Mesendoderm (in vitro differentiated cells): ENCODE measurements at regions not wholly inside any gene's neighbourhood (a gene's known extent, or its start where the extent isn't known, plus 50 kb on each side); places are given as distances from the start of the nearest gene placed in this dataset.

ENCODE experiments used
- DNase-seq: peaks from one replicate; pipeline ENCODE4 v3.0.0; 2013
- H2AK5ac ChIP-seq: 2 replicates; pipeline ENCODE4 v1.6.1; 2013; ENCODE audit warnings: low read length, inconsistent platforms
- H2BK120ac ChIP-seq: 2 replicates; pipeline ENCODE4 v1.6.1; 2013; ENCODE audit warnings: low read depth, mild to moderate bottlenecking, low read length, moderate library complexity, mixed read lengths
- H2BK15ac ChIP-seq: replicated peaks from 2 replicates; pipeline ENCODE4 v1.6.1; 2013; ENCODE audit warnings: low read depth, mild to moderate bottlenecking, moderate library complexity
- H2BK5ac ChIP-seq: 2 replicates; pipeline ENCODE4 v1.6.1; 2013; ENCODE audit warnings: low read length, inconsistent platforms
- H3K18ac ChIP-seq: 2 replicates; pipeline ENCODE4 v1.6.1; 2013; ENCODE audit warnings: mild to moderate bottlenecking, low read length, mixed read lengths
- H3K23ac ChIP-seq: one replicate; pipeline ENCODE4 v1.6.1; 2013; ENCODE audit warnings: low read length
- H3K27ac ChIP-seq: 2 replicates; pipeline ENCODE4 v1.5.1; 2013; ENCODE audit warnings: low read depth, mild to moderate bottlenecking, inconsistent platforms, low read length, moderate library complexity
- H3K27me3 ChIP-seq: 2 replicates; pipeline ENCODE4 v1.6.1; 2013; ENCODE audit warnings: low read length, control low read depth, mild to moderate bottlenecking, inconsistent platforms; ENCODE audit not compliant: insufficient read depth, poor library complexity
- H3K36me3 ChIP-seq: 2 replicates; pipeline ENCODE4 v1.6.1; 2013; ENCODE audit warnings: low read length, inconsistent platforms; ENCODE audit not compliant: control insufficient read depth, insufficient read depth
- H3K4ac ChIP-seq: one replicate; pipeline ENCODE4 v1.6.1; 2013; ENCODE audit warnings: low read depth, mild to moderate bottlenecking, low read length, moderate library complexity
- H3K4me1 ChIP-seq: 2 replicates; pipeline ENCODE4 v1.6.1; 2013; ENCODE audit warnings: low read depth, low read length, inconsistent platforms; ENCODE audit not compliant: control insufficient read depth
- H3K4me2 ChIP-seq: 2 replicates; pipeline ENCODE4 v1.6.1; 2013; ENCODE audit warnings: low read length
- H3K4me3 ChIP-seq: 2 replicates; pipeline ENCODE4 v1.5.1; 2013; ENCODE audit warnings: mild to moderate bottlenecking, low read length
- H3K56ac ChIP-seq: one replicate; pipeline ENCODE4 v1.6.1; 2013; ENCODE audit warnings: low read length
- H3K79me1 ChIP-seq: 2 replicates; pipeline ENCODE4 v1.6.1; 2013; ENCODE audit warnings: low read length, inconsistent platforms
- H3K79me2 ChIP-seq: 2 replicates; pipeline ENCODE4 v1.6.1; 2013; ENCODE audit warnings: mild to moderate bottlenecking, low read length; ENCODE audit not compliant: control insufficient read depth, insufficient read depth
- H3K9ac ChIP-seq: 2 replicates; pipeline ENCODE4 v1.6.1; 2013; ENCODE audit warnings: low read length, inconsistent platforms
- H4K5ac ChIP-seq: one replicate; pipeline ENCODE4 v1.6.1; 2013; ENCODE audit warnings: low read length
- H4K8ac ChIP-seq: one replicate; pipeline ENCODE4 v1.6.1; 2013; ENCODE audit warnings: low read depth, mild to moderate bottlenecking, control low read depth, low read length, moderate library complexity
- WGBS: extraction: QIAGEN DNeasy Blood & Tissue Kit; methylation state at CpG from one replicate; pipeline ENCODE4 v1.1.7; 2013; ENCODE audit warnings: low lambda C conversion rate, missing lambda C conversion rate; ENCODE audit not compliant: insufficient coverage; ENCODE audit errors: extremely low coverage; 5-methylcytosine and 5-hydroxymethylcytosine counted together

GRCh38 chrX:20498851-20499635, 232.3 kb upstream of the RPS6KA3 start:
- no peak overlapping the region for H3K18ac ChIP-seq
- no peaks in the 10 kb centered on the region for H3K4me1 ChIP-seq
- no peak overlapping the region for H3K4me2 ChIP-seq
- H2AK5ac ChIP-seq, result no peak overlapping the region
- no peaks in the 10 kb centered on the region for H3K79me1 ChIP-seq
- no CpG with 5 or more reads among the region's 7 CpGs for WGBS
- H3K27ac ChIP-seq, result no peak overlapping the region
- DNase-seq, result no peak
- H3K79me2 ChIP-seq, result no peaks in the 10 kb centered on the region
- no peak overlapping the region for H3K9ac ChIP-seq
- H3K56ac ChIP-seq, result no peak overlapping the region
- H4K8ac ChIP-seq, result no peak overlapping the region
- no peak overlapping the region for H3K23ac ChIP-seq
- H4K5ac ChIP-seq, result no peak overlapping the region
- no peak overlapping the region for H2BK5ac ChIP-seq
- H3K27me3 ChIP-seq, result no peaks in the 10 kb centered on the region
- H3K36me3 ChIP-seq, result no peaks in the 10 kb centered on the region
- no peak overlapping the region for H3K4ac ChIP-seq
- H2BK120ac ChIP-seq, result no peak overlapping the region
- H3K4me3 ChIP-seq, result no peak overlapping the region
- H2BK15ac ChIP-seq, result no peak overlapping the region

GRCh38 chrX:20495575-20495974, 228.9 kb upstream of the RPS6KA3 start:
- Histone ChIP-seq H3K79me1 (no peaks in the 10 kb centered on the region), H4K8ac (no peak overlapping the region), H3K4me2 (no peak overlapping the region), H3K56ac (no peak overlapping the region), H3K79me2 (no peaks in the 10 kb centered on the region), H3K4me3 (no peak overlapping the region), H3K4me1 (no peaks in the 10 kb centered on the region), H3K36me3 (no peaks in the 10 kb centered on the region), H4K5ac (no peak overlapping the region), H2BK120ac (no peak overlapping the region), H2AK5ac (no peak overlapping the region), H2BK5ac (no peak overlapping the region), H3K23ac (no peak overlapping the region), H3K27ac (no peak overlapping the region), H3K27me3 (no peaks in the 10 kb centered on the region), H3K18ac (no peak overlapping the region), H3K4ac (no peak overlapping the region), H3K9ac (no peak overlapping the region), H2BK15ac (no peak overlapping the region)
- no CpG with 5 or more reads among the region's 2 CpGs for WGBS
- DNase-seq, result no peak

GRCh38 chrX:20488473-20488872, 221.8 kb upstream of the RPS6KA3 start:
- Histone ChIP-seq H3K36me3 (no peaks in the 10 kb centered on the region), H3K4ac (no peak overlapping the region), H3K4me1 (no peaks in the 10 kb centered on the region), H4K8ac (no peak overlapping the region), H3K4me3 (no peak overlapping the region), H2BK15ac (no peak overlapping the region), H3K27ac (no peak overlapping the region), H2BK120ac (no peak overlapping the region), H3K79me1 (no peaks in the 10 kb centered on the region), H3K56ac (no peak overlapping the region), H3K9ac (no peak overlapping the region), H3K4me2 (no peak overlapping the region), H3K23ac (no peak overlapping the region), H3K18ac (no peak overlapping the region), H3K79me2 (no peaks in the 10 kb centered on the region), H3K27me3 (no peaks in the 10 kb centered on the region), H2AK5ac (no peak overlapping the region), H4K5ac (no peak overlapping the region), H2BK5ac (no peak overlapping the region)
- no peak for DNase-seq
- WGBS, result no CpG with 5 or more reads among the region's 1 CpG

- no peak overlapping the region for H2AK5ac ChIP-seq
- H3K27me3 ChIP-seq, result no peaks in the 10 kb centered on the region
- DNase-seq, result no peak
- no peak overlapping the region for H3K4me2 ChIP-seq
- H3K4me3 ChIP-seq, result no peak overlapping the region
- no peak overlapping the region for H2BK5ac ChIP-seq
- WGBS, result no CpG with 5 or more reads among the region's 1 CpG
- no peak overlapping the region for H3K18ac ChIP-seq
- no peak overlapping the region for H2BK15ac ChIP-seq
- no peak overlapping the region for H3K56ac ChIP-seq
- H3K79me1 ChIP-seq, result no peaks in the 10 kb centered on the region
- H3K4me1 ChIP-seq, result no peaks in the 10 kb centered on the region
- H3K79me2 ChIP-seq, result no peaks in the 10 kb centered on the region
- H3K23ac ChIP-seq, result no peak overlapping the region
- H3K36me3 ChIP-seq, result no peaks in the 10 kb centered on the region
- no peak overlapping the region for H2BK120ac ChIP-seq
- H4K5ac ChIP-seq, result no peak overlapping the region
- no peak overlapping the region for H3K9ac ChIP-seq
- no peak overlapping the region for H3K4ac ChIP-seq
- H4K8ac ChIP-seq, result no peak overlapping the region
- no peak overlapping the region for H3K27ac ChIP-seq
These were observed 220.5 kb upstream of the RPS6KA3 start for GRCh38 chrX:20487227-20487626.

GRCh38 chrX:20481632-20482031, 214.9 kb upstream of the RPS6KA3 start:
- Histone ChIP-seq H3K36me3 (no peaks in the 10 kb centered on the region), H3K79me1 (no peaks in the 10 kb centered on the region), H3K23ac (no peak overlapping the region), H4K8ac (no peak overlapping the region), H3K4me2 (no peak overlapping the region), H2BK15ac (no peak overlapping the region), H3K18ac (no peak overlapping the region), H2AK5ac (no peak overlapping the region), H3K27ac (no peak overlapping the region), H3K9ac (no peak overlapping the region), H3K56ac (no peak overlapping the region), H3K4me3 (no peak overlapping the region), H2BK120ac (no peak overlapping the region), H3K4ac (no peak overlapping the region), H3K79me2 (no peaks in the 10 kb centered on the region), H3K27me3 (no peaks in the 10 kb centered on the region), H2BK5ac (no peak overlapping the region), H4K5ac (no peak overlapping the region), H3K4me1 (no peaks in the 10 kb centered on the region)
- WGBS, result no CpG with 5 or more reads among the region's 2 CpGs
- no peak for DNase-seq

- no peaks in the 10 kb centered on the region for H3K4me1 ChIP-seq
- WGBS, result no CpG with 5 or more reads among the region's 4 CpGs
- H3K56ac ChIP-seq, result no peak overlapping the region
- H2BK120ac ChIP-seq, result no peak overlapping the region
- H3K4ac ChIP-seq, result no peak overlapping the region
- H2AK5ac ChIP-seq, result no peak overlapping the region
- H3K79me2 ChIP-seq, result no peaks in the 10 kb centered on the region
- H3K9ac ChIP-seq, result no peak overlapping the region
- H3K18ac ChIP-seq, result no peak overlapping the region
- no peak overlapping the region for H4K8ac ChIP-seq
- H3K23ac ChIP-seq, result no peak overlapping the region
- H3K79me1 ChIP-seq, result no peaks in the 10 kb centered on the region
- H2BK15ac ChIP-seq, result no peak overlapping the region
- H3K4me2 ChIP-seq, result no peak overlapping the region
- H3K27ac ChIP-seq, result no peak overlapping the region
- H2BK5ac ChIP-seq, result no peak overlapping the region
- no peaks in the 10 kb centered on the region for H3K36me3 ChIP-seq
- H3K27me3 ChIP-seq, result no peaks in the 10 kb centered on the region
- no peak for DNase-seq
- no peak overlapping the region for H4K5ac ChIP-seq
- H3K4me3 ChIP-seq, result no peak overlapping the region
These were observed 213.2 kb upstream of the RPS6KA3 start for GRCh38 chrX:20479896-20480295.
